Activated CD4-positive, alpha-beta memory T cell treated with anti-CD3 and anti-CD28 coated beads, Interleukin-2, amount 10 ng/mL, durations not matched to agents 7 days and 5 days (primary cell): ENCODE measurements at regions not wholly inside any gene's neighbourhood (a gene's known extent, or its start where the extent isn't known, plus 50 kb on each side); places are given as distances from the start of the nearest gene placed in this dataset.

Experiments used
- CTCF ChIA-PET: fragments of 350-600 bp; sonication (Branson Sonifier 250); formaldehyde crosslinking; loops from one replicate; lab custom pipeline; 2021; ENCODE audit warnings: antibody characterized with exemption, inconsistent platforms; lab: Charles Lee
- POLR2A ChIA-PET: fragments of 350-600 bp; sonication (Branson Sonifier 250); formaldehyde crosslinking; loops from one replicate; lab custom pipeline; 2021; ENCODE audit warnings: antibody characterized with exemption; lab: Charles Lee
- DNase-seq: peaks from one replicate; pipeline ENCODE4 v3.0.0-alpha.2; 2020
- H3K27ac Mint-ChIP-seq: one replicate; pipeline ENCODE4 v1.8.0; 2021; ENCODE audit warnings: mild to moderate bottlenecking, mixed read lengths
- H3K27me3 Mint-ChIP-seq: one replicate; pipeline ENCODE4 v1.8.0; 2021; ENCODE audit warnings: mixed read lengths
- H3K36me3 Mint-ChIP-seq: one replicate; pipeline ENCODE4 v1.8.0; 2021; ENCODE audit warnings: low read depth, mixed read lengths
- H3K4me1 Mint-ChIP-seq: one replicate; pipeline ENCODE4 v1.8.0; 2021; ENCODE audit warnings: mixed read lengths
- H3K4me3 Mint-ChIP-seq: one replicate; pipeline ENCODE4 v1.8.0; 2021; ENCODE audit warnings: mild to moderate bottlenecking, mixed read lengths
- H3K9me3 Mint-ChIP-seq: one replicate; pipeline ENCODE4 v1.8.0; 2021; ENCODE audit warnings: mixed read lengths

DNA sequence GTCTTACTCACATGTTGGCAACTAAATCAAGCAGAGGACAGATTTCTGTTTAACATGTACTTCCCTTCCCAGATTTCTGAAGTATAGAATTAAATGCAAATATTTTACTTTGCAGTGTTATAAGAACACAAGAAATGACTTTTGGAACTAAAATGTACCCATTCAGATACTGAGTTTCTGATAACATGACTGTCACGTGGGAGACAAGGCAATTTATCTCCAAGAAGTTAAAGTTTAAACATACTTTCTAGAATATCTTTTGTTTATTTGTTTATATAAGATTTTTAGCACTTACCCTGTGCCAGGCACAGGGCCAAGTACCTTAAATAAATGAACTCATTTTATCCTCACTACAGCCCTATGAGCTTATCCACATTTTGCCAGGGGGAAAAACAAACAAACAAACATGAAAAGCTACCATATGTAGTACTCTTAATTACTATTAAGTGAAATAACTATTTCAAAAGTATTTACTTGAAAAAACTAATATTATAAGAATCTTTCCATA lies 807.1 kb upstream of the KCND2 start:
- Mint-ChIP-seq H3K27me3 (no peaks in the 10 kb centered on the region), H3K9me3 (peaks cover 2% of the 10 kb centered on the region), H3K27ac (no peak overlapping the region), H3K4me1 (no peaks in the 10 kb centered on the region), H3K4me3 (no peak overlapping the region), H3K36me3 (no peaks in the 10 kb centered on the region)
- ChIA-PET POLR2A (no interaction called here), CTCF (no interaction called here)
- DNase-seq, result no peak

- Mint-ChIP-seq H3K27ac (no peak overlapping the region), H3K9me3 (no peaks in the 10 kb centered on the region), H3K4me3 (no peak overlapping the region), H3K27me3 (no peaks in the 10 kb centered on the region), H3K4me1 (no peaks in the 10 kb centered on the region), H3K36me3 (no peaks in the 10 kb centered on the region)
- ChIA-PET POLR2A (no interaction called here), CTCF (no interaction called here)
- no peak for DNase-seq
These were observed 800.5 kb upstream of the KCND2 start for GRCh38 chr7:119472408-119473038.

GRCh38 chr7:119482209-119482608 lies 790.8 kb upstream of the KCND2 start:
- Mint-ChIP-seq H3K27me3 (no peaks in the 10 kb centered on the region), H3K4me3 (no peak overlapping the region), H3K9me3 (peaks cover 12% of the 10 kb centered on the region), H3K27ac (no peak overlapping the region), H3K4me1 (no peaks in the 10 kb centered on the region), H3K36me3 (no peaks in the 10 kb centered on the region)
- DNase-seq, result no peak
- ChIA-PET POLR2A (no interaction called here), CTCF (no interaction called here)

DNA sequence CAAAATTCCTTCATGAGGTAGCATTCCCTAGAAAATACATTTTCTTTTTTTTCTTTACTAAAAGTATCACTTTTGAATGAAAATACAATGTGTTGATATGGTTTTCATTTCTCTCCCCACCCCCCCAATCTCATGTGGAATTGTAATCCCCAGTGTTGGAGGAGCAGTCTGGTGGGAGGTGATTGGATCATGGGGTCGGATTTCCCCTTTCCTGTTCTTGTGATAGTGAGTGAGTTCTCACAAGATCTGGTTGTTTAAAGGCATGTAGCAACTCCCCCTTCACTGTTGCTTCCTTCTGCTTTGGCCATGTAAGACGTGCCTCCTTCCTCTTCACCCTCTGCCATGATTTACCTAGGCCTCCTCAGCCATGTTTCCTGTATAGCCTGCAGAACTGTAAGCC lies 790.3 kb upstream of the KCND2 start:
- H3K4me1 Mint-ChIP-seq, result no peaks in the 10 kb centered on the region
- ChIA-PET POLR2A (no interaction called here), CTCF (no interaction called here)
- H3K36me3 Mint-ChIP-seq, result no peaks in the 10 kb centered on the region
- no peak overlapping the region for H3K27ac Mint-ChIP-seq
- H3K4me3 Mint-ChIP-seq, result no peak overlapping the region
- peaks cover 12% of the 10 kb centered on the region for H3K9me3 Mint-ChIP-seq
- no peaks in the 10 kb centered on the region for H3K27me3 Mint-ChIP-seq
- no peak for DNase-seq

GRCh38 chr7:119483364-119483763 lies 789.6 kb upstream of the KCND2 start:
- DNase-seq, result no peak
- H3K27me3 Mint-ChIP-seq, result no peaks in the 10 kb centered on the region
- H3K9me3 Mint-ChIP-seq, result peaks cover 14% of the 10 kb centered on the region
- no peaks in the 10 kb centered on the region for H3K36me3 Mint-ChIP-seq
- no peak overlapping the region for H3K4me3 Mint-ChIP-seq
- CTCF ChIA-PET, result no interaction called here
- no peaks in the 10 kb centered on the region for H3K4me1 Mint-ChIP-seq
- no peak overlapping the region for H3K27ac Mint-ChIP-seq
- POLR2A ChIA-PET, result no interaction called here

GRCh38 chr7:119514326-119514725 lies 758.6 kb upstream of the KCND2 start:
- Mint-ChIP-seq H3K4me1 (no peaks in the 10 kb centered on the region), H3K36me3 (no peaks in the 10 kb centered on the region), H3K27me3 (no peaks in the 10 kb centered on the region), H3K4me3 (no peak overlapping the region), H3K27ac (no peak overlapping the region), H3K9me3 (peaks cover 8% of the 10 kb centered on the region)
- CTCF ChIA-PET, result no interaction called here
- POLR2A ChIA-PET, result no interaction called here
- DNase-seq, result no peak

- no peaks in the 10 kb centered on the region for H3K27me3 Mint-ChIP-seq
These were observed 757.8 kb upstream of the KCND2 start for GRCh38 chr7:119515214-119515613.

DNA sequence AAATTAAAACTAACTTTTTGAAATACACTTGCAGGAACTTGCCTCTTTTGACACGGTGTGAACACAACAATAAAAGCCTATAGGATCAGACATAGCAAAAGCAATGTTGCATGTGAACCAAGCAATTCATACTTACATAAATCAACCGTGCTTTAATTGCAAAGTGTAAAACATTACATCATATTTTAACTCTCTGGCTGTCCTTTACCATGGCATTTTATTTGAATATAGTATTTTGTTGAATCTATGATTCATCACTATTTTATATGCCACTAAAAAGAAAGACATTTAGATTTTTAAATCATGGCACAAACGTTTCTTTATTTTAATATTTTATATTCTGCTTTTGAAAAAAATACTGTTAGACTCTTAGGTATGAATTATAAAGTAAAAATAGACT lies 757.0 kb upstream of the KCND2 start:
- ChIA-PET POLR2A (no interaction called here), CTCF (no interaction called here)
- Mint-ChIP-seq H3K4me3 (no peak overlapping the region), H3K27me3 (no peaks in the 10 kb centered on the region), H3K27ac (no peak overlapping the region), H3K9me3 (peaks cover 10% of the 10 kb centered on the region), H3K36me3 (no peaks in the 10 kb centered on the region), H3K4me1 (no peaks in the 10 kb centered on the region)
- no peak for DNase-seq

More at GRCh38 chr7:119515214-119515613, 757.8 kb upstream of the KCND2 start:
- no peak overlapping the region for H3K4me3 Mint-ChIP-seq
- H3K36me3 Mint-ChIP-seq, result no peaks in the 10 kb centered on the region
- no peaks in the 10 kb centered on the region for H3K4me1 Mint-ChIP-seq
- CTCF ChIA-PET, result no interaction called here
- DNase-seq, result no peak
- H3K9me3 Mint-ChIP-seq, result peaks cover 10% of the 10 kb centered on the region
- POLR2A ChIA-PET, result no interaction called here
- H3K27ac Mint-ChIP-seq, result no peak overlapping the region

DNA sequence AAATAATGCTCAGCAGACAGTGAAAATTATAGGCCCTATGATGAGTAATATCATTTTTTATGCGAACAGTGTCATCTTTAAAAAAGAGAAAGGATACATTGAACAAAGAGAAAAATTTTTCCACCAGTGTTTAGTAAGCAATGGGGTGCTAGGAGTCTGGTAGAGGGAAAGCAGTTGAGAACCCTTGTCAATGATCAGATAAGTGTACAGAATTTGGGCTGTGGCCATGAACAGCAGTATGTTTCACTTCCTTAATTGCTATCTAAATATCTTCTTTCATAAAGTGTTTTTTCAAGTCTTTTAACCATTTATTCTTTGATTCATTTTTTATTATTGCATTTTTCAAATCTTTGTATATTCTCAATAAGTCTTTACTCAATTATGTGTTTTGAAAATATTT lies 750.7 kb upstream of the KCND2 start:
- no peak for DNase-seq
- Mint-ChIP-seq H3K9me3 (peaks cover 15% of the 10 kb centered on the region), H3K27ac (no peak overlapping the region), H3K27me3 (no peaks in the 10 kb centered on the region), H3K4me3 (no peak overlapping the region), H3K36me3 (no peaks in the 10 kb centered on the region), H3K4me1 (no peaks in the 10 kb centered on the region)
- ChIA-PET CTCF (no interaction called here), POLR2A (no interaction called here)

DNA sequence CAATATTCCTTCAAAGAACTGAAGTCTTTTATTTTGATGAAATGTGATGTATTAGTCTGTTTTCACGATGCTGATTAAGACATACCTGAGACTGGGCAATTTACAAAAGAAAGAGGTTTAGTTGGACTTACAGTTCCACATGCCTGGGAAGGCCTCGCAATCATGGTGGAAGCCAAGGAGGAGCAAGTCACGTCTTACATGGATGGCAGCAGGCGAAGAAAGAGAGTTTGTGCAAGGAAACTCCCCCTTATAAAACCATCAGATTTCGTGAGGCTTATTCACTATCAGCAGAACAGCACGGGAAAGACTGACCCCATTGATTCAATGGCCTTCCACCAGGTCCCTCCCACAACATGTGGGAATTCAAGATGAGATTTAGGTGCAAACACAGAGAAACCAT lies 750.3 kb upstream of the KCND2 start:
- POLR2A ChIA-PET, result no interaction called here
- H3K9me3 Mint-ChIP-seq, result peaks cover 11% of the 10 kb centered on the region
- H3K4me1 Mint-ChIP-seq, result no peaks in the 10 kb centered on the region
- no peak overlapping the region for H3K4me3 Mint-ChIP-seq
- no peak overlapping the region for H3K27ac Mint-ChIP-seq
- DNase-seq, result no peak
- H3K27me3 Mint-ChIP-seq, result no peaks in the 10 kb centered on the region
- H3K36me3 Mint-ChIP-seq, result no peaks in the 10 kb centered on the region
- CTCF ChIA-PET, result no interaction called here

DNA sequence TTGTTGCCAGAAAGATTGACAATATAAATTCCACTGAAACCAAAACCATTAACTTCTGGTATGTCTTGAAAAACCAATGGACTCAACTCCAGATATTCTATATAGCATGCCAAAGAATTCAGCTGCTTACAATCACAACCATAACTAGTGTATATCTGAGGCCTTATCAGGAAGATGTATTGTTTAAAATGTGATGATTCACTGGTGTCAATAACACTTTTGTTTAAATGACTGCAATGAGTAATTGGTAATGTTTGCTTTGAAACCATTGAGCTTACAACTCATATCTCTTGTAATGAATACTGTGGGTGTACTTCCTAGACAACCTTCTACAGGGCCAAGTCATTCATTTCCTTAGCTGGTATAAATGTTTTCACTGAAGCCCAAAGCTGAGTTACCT lies 727.9 kb upstream of the KCND2 start:
- peaks cover 8% of the 10 kb centered on the region for H3K9me3 Mint-ChIP-seq
- H3K27me3 Mint-ChIP-seq, result no peaks in the 10 kb centered on the region
- no peaks in the 10 kb centered on the region for H3K4me1 Mint-ChIP-seq
- no peak for DNase-seq
- CTCF ChIA-PET, result no interaction called here
- POLR2A ChIA-PET, result no interaction called here
- no peak overlapping the region for H3K27ac Mint-ChIP-seq
- H3K36me3 Mint-ChIP-seq, result no peaks in the 10 kb centered on the region
- H3K4me3 Mint-ChIP-seq, result no peak overlapping the region

- no peaks in the 10 kb centered on the region for H3K9me3 Mint-ChIP-seq
- no peak for DNase-seq
- ChIA-PET POLR2A (no interaction called here), CTCF (no interaction called here)
- no peak overlapping the region for H3K4me3 Mint-ChIP-seq
- H3K27me3 Mint-ChIP-seq, result no peaks in the 10 kb centered on the region
- H3K27ac Mint-ChIP-seq, result no peak overlapping the region
- H3K36me3 Mint-ChIP-seq, result no peaks in the 10 kb centered on the region
- H3K4me1 Mint-ChIP-seq, result no peaks in the 10 kb centered on the region
These were observed 717.2 kb upstream of the KCND2 start for GRCh38 chr7:119555788-119556187.

DNA sequence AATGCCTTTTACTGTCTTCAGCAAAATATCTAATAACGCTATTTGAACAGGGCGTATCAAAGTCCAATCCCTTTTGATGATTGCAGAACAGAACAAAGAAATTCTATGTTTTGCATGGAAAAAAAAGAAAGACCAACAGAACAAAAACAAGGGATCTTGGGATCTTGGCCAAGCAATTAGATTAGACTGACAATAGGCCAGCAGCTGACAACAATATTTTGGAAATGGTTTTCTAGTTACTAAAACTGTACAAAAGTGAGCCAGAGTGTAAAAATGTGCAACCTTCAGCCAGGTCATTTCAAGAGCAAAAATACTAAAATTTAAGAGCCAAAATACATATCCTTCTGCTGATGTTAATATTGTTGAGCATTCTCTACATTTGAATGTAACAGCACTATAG lies 716.5 kb upstream of the KCND2 start:
- H3K9me3 Mint-ChIP-seq, result no peaks in the 10 kb centered on the region
- no peak overlapping the region for H3K27ac Mint-ChIP-seq
- no peak overlapping the region for H3K4me3 Mint-ChIP-seq
- no peak for DNase-seq
- ChIA-PET POLR2A (no interaction called here), CTCF (no interaction called here)
- H3K4me1 Mint-ChIP-seq, result no peaks in the 10 kb centered on the region
- no peaks in the 10 kb centered on the region for H3K36me3 Mint-ChIP-seq
- no peaks in the 10 kb centered on the region for H3K27me3 Mint-ChIP-seq

- ChIA-PET CTCF (no interaction called here), POLR2A (no interaction called here)
- H3K4me1 Mint-ChIP-seq, result no peaks in the 10 kb centered on the region
- H3K27ac Mint-ChIP-seq, result no peak overlapping the region
- H3K27me3 Mint-ChIP-seq, result no peaks in the 10 kb centered on the region
- DNase-seq, result no peak
- H3K36me3 Mint-ChIP-seq, result no peaks in the 10 kb centered on the region
- H3K9me3 Mint-ChIP-seq, result peaks cover 11% of the 10 kb centered on the region
- H3K4me3 Mint-ChIP-seq, result no peak overlapping the region
These were observed 711.2 kb upstream of the KCND2 start for GRCh38 chr7:119561751-119562150.
